Mesodermal cell (in vitro differentiated cells): ENCODE measurements at regions not wholly inside any gene's neighbourhood (a gene's known extent, or its start where the extent isn't known, plus 50 kb on each side); places are given as distances from the start of the nearest gene placed in this dataset.
"Not testable (repeated sequence)": the region's sequence is repeated elsewhere in the genome, so short reads cannot be mapped to it uniquely, and the experiment has no call there.

Source experiments
- H3K27ac ChIP-seq: 2 replicates; pipeline ENCODE4 v1.7.0; 2013; ENCODE audit warnings: mild to moderate bottlenecking, low read depth, low read length, moderate library complexity; ENCODE audit not compliant: severe bottlenecking
- H3K36me3 ChIP-seq: 2 replicates; pipeline ENCODE4 v1.7.1; 2013; ENCODE audit warnings: mild to moderate bottlenecking, low read length, moderate library complexity; ENCODE audit not compliant: control insufficient read depth, insufficient read depth
- H3K4me1 ChIP-seq: one replicate; pipeline ENCODE4 v1.7.1; 2013; ENCODE audit warnings: mild to moderate bottlenecking, low read length; ENCODE audit not compliant: insufficient read depth, control insufficient read depth, poor library complexity, severe bottlenecking
- H3K4me3 ChIP-seq: 2 replicates; pipeline ENCODE4 v1.7.0; 2013; ENCODE audit warnings: low read length, control low read depth, mild to moderate bottlenecking; ENCODE audit not compliant: insufficient read depth, poor library complexity, severe bottlenecking; ENCODE audit errors: extremely low read depth
- H3K9me3 ChIP-seq: 2 replicates; pipeline ENCODE4 v1.7.1; 2013; ENCODE audit warnings: mild to moderate bottlenecking, low read length, moderate library complexity; ENCODE audit not compliant: control insufficient read depth
- WGBS, 2 experiments: methylation state at CpG; one replicate each; pipeline ENCODE4 v1.1.5; 2013; ENCODE audit warnings: missing lambda C conversion rate in 2 of 2; ENCODE audit not compliant: insufficient coverage in 2 of 2; 5-methylcytosine and 5-hydroxymethylcytosine counted together

GRCh38 chr13:99686944-99687411, 185.7 kb downstream of the TM9SF2 start:
- Histone ChIP-seq H3K4me1 (peaks cover 50% of the 10 kb centered on the region), H3K4me3 (no peak overlapping the region), H3K36me3 (no peaks in the 10 kb centered on the region), H3K27ac (peak overlapping the region; percentile 65), H3K9me3 (no peaks in the 10 kb centered on the region)
- 7 to 12% methylated on average over 4 of the region's 6 CpGs for WGBS, 2 experiments

- Histone ChIP-seq H3K9me3 (no peaks in the 10 kb centered on the region), H3K4me3 (no peak overlapping the region), H3K4me1 (peaks cover 47% of the 10 kb centered on the region), H3K36me3 (no peaks in the 10 kb centered on the region), H3K27ac (peak overlapping the region; percentile 65)
- 5% methylated on average over 4 to 5 of the region's 5 CpGs for WGBS, 2 experiments
Observed at GRCh38 chr13:99686157-99686572, 184.9 kb downstream of the TM9SF2 start.

GRCh38 chr13:99681695-99682094, 180.4 kb downstream of the TM9SF2 start:
- H3K9me3 ChIP-seq = no peaks in the 10 kb centered on the region
- no peaks in the 10 kb centered on the region for H3K36me3 ChIP-seq
- peaks cover 8% of the 10 kb centered on the region for H3K4me1 ChIP-seq
- no peak overlapping the region for H3K27ac ChIP-seq
- no peak overlapping the region for H3K4me3 ChIP-seq
- 85 to 93% methylated on average over 5 to 6 of the region's 7 CpGs for WGBS, 2 experiments

GRCh38 chr13:99677116-99677951, 176.1 kb downstream of the TM9SF2 start:
- H3K27ac ChIP-seq = no peak overlapping the region
- no peaks in the 10 kb centered on the region for H3K9me3 ChIP-seq
- H3K4me1 ChIP-seq = no peaks in the 10 kb centered on the region
- 89 to 92% methylated on average over 2 to 4 of the region's 8 CpGs for WGBS, 2 experiments
- H3K4me3 ChIP-seq = no peak overlapping the region
- no peaks in the 10 kb centered on the region for H3K36me3 ChIP-seq

- no peaks in the 10 kb centered on the region for H3K4me1 ChIP-seq
- H3K9me3 ChIP-seq = no peaks in the 10 kb centered on the region
- WGBS, 2 experiments = 100% methylated on average over 1 of the region's 4 CpGs; no CpG with 5 or more reads in 1 of the 2 experiments
- no peak overlapping the region for H3K4me3 ChIP-seq
- H3K27ac ChIP-seq = no peak overlapping the region
- no peaks in the 10 kb centered on the region for H3K36me3 ChIP-seq
Observed at GRCh38 chr13:99671746-99672145, 170.5 kb downstream of the TM9SF2 start.

GRCh38 chr13:99669096-99669495, 167.8 kb downstream of the TM9SF2 start:
- 83 to 84% methylated on average over 3 to 6 of the region's 8 CpGs for WGBS, 2 experiments
- H3K9me3 ChIP-seq, H3K27ac ChIP-seq, H3K4me1 ChIP-seq, H3K4me3 ChIP-seq, H3K36me3 ChIP-seq: not testable (repeated sequence)

GRCh38 chr13:99666146-99666805, 165.0 kb downstream of the TM9SF2 start:
- H3K36me3 ChIP-seq = no peaks in the 10 kb centered on the region
- WGBS, 2 experiments = 81 to 90% methylated on average over 5 to 7 of the region's 8 CpGs
- no peaks in the 10 kb centered on the region for H3K4me1 ChIP-seq
- H3K27ac ChIP-seq = no peak overlapping the region
- no peaks in the 10 kb centered on the region for H3K9me3 ChIP-seq
- no peak overlapping the region for H3K4me3 ChIP-seq

- no peak overlapping the region for H3K4me3 ChIP-seq
- H3K9me3 ChIP-seq = no peaks in the 10 kb centered on the region
- H3K36me3 ChIP-seq = no peaks in the 10 kb centered on the region
- 95 to 100% methylated on average over 1 to 6 of the region's 9 CpGs for WGBS, 2 experiments
- no peak overlapping the region for H3K27ac ChIP-seq
- H3K4me1 ChIP-seq = no peaks in the 10 kb centered on the region
Observed at GRCh38 chr13:99665711-99666110, 164.4 kb downstream of the TM9SF2 start.

GRCh38 chr13:99663908-99664307, 162.6 kb downstream of the TM9SF2 start:
- no peaks in the 10 kb centered on the region for H3K9me3 ChIP-seq
- no peaks in the 10 kb centered on the region for H3K4me1 ChIP-seq
- no peaks in the 10 kb centered on the region for H3K36me3 ChIP-seq
- H3K4me3 ChIP-seq = no peak overlapping the region
- H3K27ac ChIP-seq = no peak overlapping the region
- 78 to 93% methylated on average over 1 to 2 of the region's 2 CpGs for WGBS, 2 experiments

GRCh38 chr13:99663185-99663825, 162.0 kb downstream of the TM9SF2 start:
- WGBS, 2 experiments = 95 to 97% methylated on average over 8 to 9 of the region's 10 CpGs
- H3K27ac ChIP-seq = no peak overlapping the region

More at GRCh38 chr13:99663185-99663825, 162.0 kb downstream of the TM9SF2 start:
- Histone ChIP-seq H3K36me3 (no peaks in the 10 kb centered on the region), H3K4me1 (no peaks in the 10 kb centered on the region), H3K9me3 (no peaks in the 10 kb centered on the region), H3K4me3 (no peak overlapping the region)
